ENCODE measurements at regions not wholly inside any gene's neighbourhood (a gene's known extent, or its start where the extent isn't known, plus 50 kb on each side); places are given as distances from the start of the nearest gene placed in this dataset.

GRCh38 chr1:37243368-37244082, 209.2 kb upstream of the GRIK3 start:
- no peak for DNase-seq

- no peak for DNase-seq
These were observed 209.8 kb upstream of the GRIK3 start for GRCh38 chr1:37244083-37244480.

- no peak for DNase-seq
These were observed 210.5 kb upstream of the GRIK3 start for GRCh38 chr1:37244815-37245214.

GRCh38 chr1:37246631-37247030, 212.3 kb upstream of the GRIK3 start:
- no peak for DNase-seq

- DNase-seq = no peak
These were observed 216.1 kb upstream of the GRIK3 start for GRCh38 chr1:37250371-37250770.

GRCh38 chr1:37255136-37255795, 219.1 kb upstream of the ZC3H12A start:
- DNase-seq = no peak

- no peak for DNase-seq
These were observed 218.5 kb upstream of the ZC3H12A start for GRCh38 chr1:37255868-37256267.

- no peak for DNase-seq
These were observed 216.7 kb upstream of the ZC3H12A start for GRCh38 chr1:37257646-37258045.

- no peak for DNase-seq
These were observed 216.3 kb upstream of the ZC3H12A start for GRCh38 chr1:37258068-37258467.

- DNase-seq = no peak
These were observed 215.4 kb upstream of the ZC3H12A start for GRCh38 chr1:37259019-37259418.

- no peak for DNase-seq
These were observed 213.3 kb upstream of the ZC3H12A start for GRCh38 chr1:37261129-37261528.

- no peak for DNase-seq
These were observed 211.8 kb upstream of the ZC3H12A start for GRCh38 chr1:37262439-37263170.

- DNase-seq = no peak
These were observed 209.2 kb upstream of the ZC3H12A start for GRCh38 chr1:37265156-37265555.

- no peak for DNase-seq
These were observed 208.4 kb upstream of the ZC3H12A start for GRCh38 chr1:37265786-37266667.

- DNase-seq = no peak
These were observed 207.1 kb upstream of the ZC3H12A start for GRCh38 chr1:37267111-37267835.

GRCh38 chr1:37270639-37271038, 203.7 kb upstream of the ZC3H12A start:
- DNase-seq = no peak

GRCh38 chr1:37272626-37273025, 201.8 kb upstream of the ZC3H12A start:
- no peak for DNase-seq

- no peak for DNase-seq
These were observed 199.9 kb upstream of the ZC3H12A start for GRCh38 chr1:37274486-37274885.

GRCh38 chr1:37274938-37275631, 199.3 kb upstream of the ZC3H12A start:
- peak in 1 of 2 experiments; percentile 6 for DNase-seq

GRCh38 chr1:37277366-37277765, 197.0 kb upstream of the ZC3H12A start:
- DNase-seq = no peak

- no peak for DNase-seq
These were observed 193.0 kb upstream of the ZC3H12A start for GRCh38 chr1:37281354-37281753.

- DNase-seq = peak in 1 of 2 experiments; percentile 9
These were observed 191.6 kb upstream of the ZC3H12A start for GRCh38 chr1:37282764-37283163.
